ENCODE measurements at regions not wholly inside any gene's neighbourhood (a gene's known extent, or its start where the extent isn't known, plus 50 kb on each side); places are given as distances from the start of the nearest gene placed in this dataset.

GRCh38 chr6:27584326-27584725 lies 111.4 kb upstream of the ZNF184 start:
- Histone ChIP-seq H2BK120ac (ENCODE audit: low read depth, low read length, poor library complexity, severe bottlenecking) (no peak overlapping the region), H2AK5ac (ENCODE audit: insufficient read length, low read length) (no peak overlapping the region), H2BK15ac (ENCODE audit: low read depth, low read length) (no peak overlapping the region), H3K79me1 (ENCODE audit: insufficient read depth, low read depth, low read length, poor library complexity, severe bottlenecking) (no peaks in the 10 kb centered on the region), H3K4me2 (ENCODE audit: insufficient read depth, insufficient read length, low read length) (peak overlapping the region; percentile 84), H3K14ac (ENCODE audit: insufficient read depth, low read length) (no peak overlapping the region), H4K20me1 (ENCODE audit: control insufficient read depth, insufficient read depth, insufficient read length) (no peaks in the 10 kb centered on the region), H3K9ac (ENCODE audit: extremely low read depth, insufficient read length, low read length) (no peak overlapping the region), H2BK20ac (ENCODE audit: low read depth, low read length, poor library complexity, severe bottlenecking) (no peak overlapping the region), H3T11ph (ENCODE audit: low read length) (no peak overlapping the region), H3K4me1 (ENCODE audit: insufficient read depth, low read length) (no peaks in the 10 kb centered on the region), H3K9me3 (ENCODE audit: control insufficient read depth, low read depth, low read length) (no peaks in the 10 kb centered on the region), H3K56ac (ENCODE audit: insufficient read length, low read depth, low read length) (no peak overlapping the region), H3K79me2 (ENCODE audit: insufficient read depth, low read length) (no peaks in the 10 kb centered on the region), H4K91ac (ENCODE audit: insufficient read length, low read depth, low read length) (no peak overlapping the region), H4K8ac (replicated peaks; ENCODE audit: insufficient read length, low read depth, low read length) (no peak overlapping the region), H3K18ac (ENCODE audit: insufficient read length, low read depth, low read length) (no peak overlapping the region), H4K5ac (ENCODE audit: insufficient read length, low read depth, low read length) (no peak overlapping the region), H2AFZ (ENCODE audit: low read length) (no peak overlapping the region), H3K27me3 (ENCODE audit: insufficient read depth, low read length) (no peaks in the 10 kb centered on the region), H3K4ac (ENCODE audit: low read depth, low read length) (no peak overlapping the region), H3K23me2 (ENCODE audit: insufficient read length, low read depth, low read length, poor library complexity, severe bottlenecking) (no peaks in the 10 kb centered on the region), H3K27ac (ENCODE audit: insufficient read length, low read depth, low read length) (no peak overlapping the region), H2BK12ac (ENCODE audit: insufficient read length, low read depth, low read length) (no peak overlapping the region), H2BK5ac (ENCODE audit: insufficient read length, low read length) (no peak overlapping the region), H3K23ac (ENCODE audit: insufficient read length, low read depth, low read length) (no peak overlapping the region)
- no peak overlapping the region for H3K27ac Mint-ChIP-seq
- WGBS (ENCODE audit: extremely low coverage, insufficient read length, low lambda C conversion rate) = no CpG with 5 or more reads among the region's 4 CpGs
- peaks cover 3 to 9% of the 10 kb centered on the region in 2 experiments for H3K4me1 Mint-ChIP-seq
- peaks cover 3% of the 10 kb centered on the region for H3K27me3 Mint-ChIP-seq (ENCODE audit: low read depth)
- peak overlapping the region; percentile 73 to 85 for H3K4me3 Mint-ChIP-seq
- no peak for TF ChIP-seq CTCF (conservative IDR thresholded peaks at IDR 0.05)
- H3K36me3 Mint-ChIP-seq (ENCODE audit: insufficient read depth in 1 of 3, low read depth in 3 of 3) = no peaks in the 10 kb centered on the region; a peak in 1 of 7 replicates
- H3K9me3 Mint-ChIP-seq = no peaks in the 10 kb centered on the region; a peak in 1 of 5 replicates
- DNase-seq = no peak
